ENCODE measurements at regions not wholly inside any gene's neighbourhood (a gene's known extent, or its start where the extent isn't known, plus 50 kb on each side); places are given as distances from the start of the nearest gene placed in this dataset.
"Not testable (repeated sequence)": the region's sequence is repeated elsewhere in the genome, so short reads cannot be mapped to it uniquely, and the experiment has no call there.

GRCh38 chr10:6787718-6788117, 207.6 kb upstream of the PRKCQ start:
- H3K4me3 Mint-ChIP-seq = no peak overlapping the region
- no peaks in the 10 kb centered on the region for H3K36me3 Mint-ChIP-seq
- H3K27ac Mint-ChIP-seq = no peak overlapping the region
- H3K27ac ChIP-seq (ENCODE audit: low read length) = no peak overlapping the region
- no peaks in the 10 kb centered on the region for H3K4me1 ChIP-seq (ENCODE audit: control insufficient read depth in 1 of 2, extremely low read depth in 1 of 2, insufficient read depth in 2 of 2, low read length in 2 of 2)
- WGBS (ENCODE audit: insufficient coverage) = no CpG with 5 or more reads among the region's 3 CpGs
- DNase-seq (no peak), ATAC-seq (replicated peaks in 1 of 4) (no peak)
- no peaks in the 10 kb centered on the region for H3K4me1 Mint-ChIP-seq
- no peaks in the 10 kb centered on the region for H3K9me3 ChIP-seq
- H3K9me3 Mint-ChIP-seq = no peaks in the 10 kb centered on the region
- peaks cover 12 to 20% of the 10 kb centered on the region in 2 donors for H3K27me3 Mint-ChIP-seq
- no peaks in the 10 kb centered on the region for H3K36me3 ChIP-seq (ENCODE audit: control insufficient read depth in 2 of 2, extremely low read depth in 1 of 2, insufficient read depth in 1 of 2, low read length in 1 of 2)
- ChIA-PET POLR2A (interaction anchor here in 1 of 2 donors (0.6 kb wide), 1 partner anchor 28 kb away, joined by 6 read pairs; no protein-coding TSS in a partner anchor), CTCF (no interaction called here)
- no peak overlapping the region for H3K4me3 ChIP-seq (ENCODE audit: control insufficient read depth in 1 of 2, extremely low read depth in 1 of 2, low read length in 1 of 2)
- H3K27me3 ChIP-seq (replicated peaks in 1 of 2; ENCODE audit: control insufficient read depth in 2 of 2, extremely low read depth in 1 of 2, insufficient read depth in 2 of 2, low read length in 1 of 2) = peaks cover 0 to 14% of the 10 kb centered on the region in 2 experiments

- no peaks in the 10 kb centered on the region for H3K4me1 ChIP-seq (ENCODE audit: control insufficient read depth in 1 of 2, extremely low read depth in 1 of 2, insufficient read depth in 2 of 2, low read length in 2 of 2)
- ChIA-PET CTCF (no interaction called here), POLR2A (no interaction called here)
- Mint-ChIP-seq H3K4me1 (no peaks in the 10 kb centered on the region), H3K27me3 (peaks cover 15 to 21% of the 10 kb centered on the region in 2 donors), H3K36me3 (no peaks in the 10 kb centered on the region), H3K4me3 (no peak overlapping the region), H3K27ac (no peak overlapping the region), H3K9me3 (no peaks in the 10 kb centered on the region)
- DNase-seq = no peak
- no peak overlapping the region for H3K4me3 ChIP-seq (ENCODE audit: control insufficient read depth in 1 of 2, extremely low read depth in 1 of 2, low read length in 1 of 2)
- peaks cover 0 to 12% of the 10 kb centered on the region in 2 experiments for H3K27me3 ChIP-seq (replicated peaks in 1 of 2; ENCODE audit: control insufficient read depth in 2 of 2, extremely low read depth in 1 of 2, insufficient read depth in 2 of 2, low read length in 1 of 2)
- H3K9me3 ChIP-seq = no peaks in the 10 kb centered on the region
- H3K36me3 ChIP-seq (ENCODE audit: control insufficient read depth in 2 of 2, extremely low read depth in 1 of 2, insufficient read depth in 1 of 2, low read length in 1 of 2) = no peaks in the 10 kb centered on the region
- ATAC-seq (replicated peaks in 1 of 4) = no peak
- no peak overlapping the region for H3K27ac ChIP-seq (ENCODE audit: low read length)
- no CpG with 5 or more reads among the region's 3 CpGs for WGBS (ENCODE audit: insufficient coverage)
Observed at GRCh38 chr10:6787091-6787490, 207.0 kb upstream of the PRKCQ start.

GRCh38 chr10:6786579-6787031, 206.5 kb upstream of the PRKCQ start:
- Mint-ChIP-seq H3K36me3 (no peaks in the 10 kb centered on the region), H3K4me1 (peaks cover 0 to under 1% (median 0%) of the 10 kb centered on the region in 3 donors), H3K9me3 (no peaks in the 10 kb centered on the region), H3K4me3 (no peak overlapping the region), H3K27ac (no peak overlapping the region), H3K27me3 (peaks cover 17 to 23% of the 10 kb centered on the region in 2 donors)
- WGBS (ENCODE audit: insufficient coverage) = 100% methylated on average over 1 of the region's 10 CpGs
- ATAC-seq (replicated peaks in 1 of 4) (no peak), DNase-seq (no peak)
- H3K4me1 ChIP-seq (ENCODE audit: control insufficient read depth in 1 of 2, extremely low read depth in 1 of 2, insufficient read depth in 2 of 2, low read length in 2 of 2) = no peaks in the 10 kb centered on the region
- no peaks in the 10 kb centered on the region for H3K36me3 ChIP-seq (ENCODE audit: control insufficient read depth in 2 of 2, extremely low read depth in 1 of 2, insufficient read depth in 1 of 2, low read length in 1 of 2)
- peaks cover 0 to 12% of the 10 kb centered on the region in 2 experiments for H3K27me3 ChIP-seq (replicated peaks in 1 of 2; ENCODE audit: control insufficient read depth in 2 of 2, extremely low read depth in 1 of 2, insufficient read depth in 2 of 2, low read length in 1 of 2)
- H3K9me3 ChIP-seq = no peaks in the 10 kb centered on the region
- H3K4me3 ChIP-seq (ENCODE audit: control insufficient read depth in 1 of 2, extremely low read depth in 1 of 2, low read length in 1 of 2) = no peak overlapping the region
- H3K27ac ChIP-seq (ENCODE audit: low read length) = no peak overlapping the region
- CTCF ChIA-PET = no interaction called here
- POLR2A ChIA-PET = no interaction called here

- ATAC-seq (replicated peaks in 1 of 4); H3K4me1 Mint-ChIP-seq; DNase-seq; H3K36me3 ChIP-seq (ENCODE audit: control insufficient read depth in 2 of 2, extremely low read depth in 1 of 2, insufficient read depth in 1 of 2, low read length in 1 of 2); CTCF ChIA-PET; H3K36me3 Mint-ChIP-seq; H3K27ac Mint-ChIP-seq; H3K27ac ChIP-seq (ENCODE audit: low read length); H3K4me1 ChIP-seq (ENCODE audit: control insufficient read depth in 1 of 2, extremely low read depth in 1 of 2, insufficient read depth in 2 of 2, low read length in 2 of 2); POLR2A ChIA-PET; H3K4me3 Mint-ChIP-seq; H3K27me3 ChIP-seq (replicated peaks in 1 of 2; ENCODE audit: control insufficient read depth in 2 of 2, extremely low read depth in 1 of 2, insufficient read depth in 2 of 2, low read length in 1 of 2); H3K9me3 ChIP-seq; H3K4me3 ChIP-seq (ENCODE audit: control insufficient read depth in 1 of 2, extremely low read depth in 1 of 2, low read length in 1 of 2); H3K9me3 Mint-ChIP-seq: not testable (repeated sequence)
- peaks cover 24 to 25% of the 10 kb centered on the region in 2 donors for H3K27me3 Mint-ChIP-seq
- 90% methylated on average over 3 of the region's 8 CpGs for WGBS (ENCODE audit: insufficient coverage)
Observed at GRCh38 chr10:6784429-6784828, 204.4 kb upstream of the PRKCQ start.

- Histone ChIP-seq H3K9me3 (no peaks in the 10 kb centered on the region), H3K27me3 (replicated peaks in 1 of 2; ENCODE audit: control insufficient read depth in 2 of 2, extremely low read depth in 1 of 2, insufficient read depth in 2 of 2, low read length in 1 of 2) (peaks cover 0 to 12% of the 10 kb centered on the region in 2 experiments), H3K4me1 (ENCODE audit: control insufficient read depth in 1 of 2, extremely low read depth in 1 of 2, insufficient read depth in 2 of 2, low read length in 2 of 2) (no peaks in the 10 kb centered on the region), H3K4me3 (ENCODE audit: control insufficient read depth in 1 of 2, extremely low read depth in 1 of 2, low read length in 1 of 2) (no peak overlapping the region), H3K27ac (ENCODE audit: low read length) (no peak overlapping the region), H3K36me3 (ENCODE audit: control insufficient read depth in 2 of 2, extremely low read depth in 1 of 2, insufficient read depth in 1 of 2, low read length in 1 of 2) (no peaks in the 10 kb centered on the region)
- Mint-ChIP-seq H3K9me3 (no peaks in the 10 kb centered on the region), H3K4me1 (peaks cover 0 to 1% (median 0%) of the 10 kb centered on the region in 3 donors), H3K36me3 (no peaks in the 10 kb centered on the region), H3K27ac (no peak overlapping the region), H3K27me3 (peaks cover 23% of the 10 kb centered on the region in 2 donors), H3K4me3 (no peak overlapping the region)
- DNase-seq (no peak), ATAC-seq (replicated peaks in 1 of 4) (no peak)
- no CpG with 5 or more reads among the region's 1 CpG for WGBS (ENCODE audit: insufficient coverage)
- POLR2A ChIA-PET = no interaction called here
- CTCF ChIA-PET = no interaction called here
Observed at GRCh38 chr10:6783471-6783870, 203.4 kb upstream of the PRKCQ start.

GRCh38 chr10:6782378-6782777, 202.3 kb upstream of the PRKCQ start:
- peaks cover 0 to 1% (median 0%) of the 10 kb centered on the region in 3 donors for H3K4me1 Mint-ChIP-seq
- POLR2A ChIA-PET = interaction anchor here in 1 of 2 donors (0.6 kb wide), 1 partner anchor 1237 kb away, joined by 7 read pairs; no protein-coding TSS in a partner anchor
- no peaks in the 10 kb centered on the region for H3K36me3 ChIP-seq (ENCODE audit: control insufficient read depth in 2 of 2, extremely low read depth in 1 of 2, insufficient read depth in 1 of 2, low read length in 1 of 2)
- H3K36me3 Mint-ChIP-seq = no peaks in the 10 kb centered on the region
- CTCF ChIA-PET = no interaction called here
- peaks cover 32 to 33% of the 10 kb centered on the region in 2 donors for H3K27me3 Mint-ChIP-seq
- no peaks in the 10 kb centered on the region for H3K9me3 ChIP-seq
- H3K27me3 ChIP-seq (replicated peaks in 1 of 2; ENCODE audit: control insufficient read depth in 2 of 2, extremely low read depth in 1 of 2, insufficient read depth in 2 of 2, low read length in 1 of 2) = peaks cover 0 to 12% of the 10 kb centered on the region in 2 experiments
- H3K9me3 Mint-ChIP-seq = no peaks in the 10 kb centered on the region
- no peaks in the 10 kb centered on the region for H3K4me1 ChIP-seq (ENCODE audit: control insufficient read depth in 1 of 2, extremely low read depth in 1 of 2, insufficient read depth in 2 of 2, low read length in 2 of 2)
- ATAC-seq (replicated peaks in 1 of 4) (no peak), DNase-seq (no peak)
- H3K4me3 ChIP-seq (ENCODE audit: control insufficient read depth in 1 of 2, extremely low read depth in 1 of 2, low read length in 1 of 2) = no peak overlapping the region
- no peak overlapping the region for H3K27ac Mint-ChIP-seq
- no peak overlapping the region for H3K4me3 Mint-ChIP-seq
- no peak overlapping the region for H3K27ac ChIP-seq (ENCODE audit: low read length)
- no CpG with 5 or more reads among the region's 2 CpGs for WGBS (ENCODE audit: insufficient coverage)

Measured in T-cell (primary cell).